H1 (cell line): ENCODE measurements at regions not wholly inside any gene's neighbourhood (a gene's known extent, or its start where the extent isn't known, plus 50 kb on each side); places are given as distances from the start of the nearest gene placed in this dataset.

ENCODE experiments used
- CTCF ChIA-PET: fragments of 300-600 bp; sonication (Branson Sonifier 250); formaldehyde crosslinking; loops from one replicate; lab custom pipeline; 2021; ENCODE audit not compliant: partially characterized antibody; lab: Charles Lee
- POLR2A ChIA-PET: fragments of 300-600 bp; sonication (Branson Sonifier 250); formaldehyde crosslinking; loops from one replicate; lab custom pipeline; 2021; ENCODE audit warnings: inconsistent platforms; ENCODE audit not compliant: partially characterized antibody; lab: Charles Lee
- DNase-seq, 2 experiments: peaks; one replicate each; pipeline versions ENCODE4 v3.0.0 to v3.0.0-alpha.2; 2010 to 2022; ENCODE audit warnings: low spot score in 2 of 2, low read depth in 1 of 2, mixed read lengths in 1 of 2
- FAIRE-seq: peaks from 2 replicates; lab custom pipeline; 2011; peaks lifted over from hg19 to GRCh38; lab: Jason Lieb, UNC
- H2AFZ ChIP-seq: 2 replicates; pipeline ENCODE4 v1.8.1; 2012; ENCODE audit warnings: low read length, inconsistent platforms
- H2AK5ac ChIP-seq: 2 replicates; pipeline ENCODE4 v1.6.1; 2013; ENCODE audit warnings: low read depth, low read length
- H2BK120ac ChIP-seq: replicated peaks from 2 replicates; pipeline ENCODE3; 2013; ENCODE audit warnings: low read depth, low read length, inconsistent platforms
- H2BK12ac ChIP-seq: 2 replicates; pipeline ENCODE4 v1.6.1; 2013; ENCODE audit warnings: low read depth, low read length
- H2BK15ac ChIP-seq: 2 replicates; pipeline ENCODE4 v1.6.1; 2013; ENCODE audit warnings: low read length
- H2BK20ac ChIP-seq: 2 replicates; pipeline ENCODE4 v1.6.1; 2013; ENCODE audit warnings: low read length
- H2BK5ac ChIP-seq: 2 replicates; pipeline ENCODE4 v1.6.1; 2013; ENCODE audit warnings: low read depth, low read length
- H3K14ac ChIP-seq: 2 replicates; pipeline ENCODE4 v1.6.1; 2013; ENCODE audit warnings: inconsistent platforms; ENCODE audit not compliant: insufficient read length
- H3K18ac ChIP-seq: 2 replicates; pipeline ENCODE4 v1.6.1; 2013; ENCODE audit warnings: low read length; ENCODE audit errors: extremely low read depth
- H3K23ac ChIP-seq: 2 replicates; pipeline ENCODE4 v1.6.1; 2013; ENCODE audit warnings: inconsistent platforms; ENCODE audit not compliant: insufficient read length
- H3K23me2 ChIP-seq: 2 replicates; pipeline ENCODE4 v1.6.1; 2013; ENCODE audit warnings: low read depth, low read length
- H3K27ac ChIP-seq: 2 replicates; pipeline ENCODE4 v1.6.1; 2011; ENCODE audit warnings: low read depth, low read length, inconsistent platforms
- H3K27me3 ChIP-seq, 4 experiments: replicated peaks in 1 of 4; 1 replicate in 1 of 4; 2 replicates in 3 of 4; pipeline versions ENCODE4 v1.6.1 to v1.8.1; 2011 to 2013; ENCODE audit warnings: low read length in 3 of 4, mild to moderate bottlenecking in 3 of 4, inconsistent platforms in 2 of 4, mixed read lengths in 2 of 4, moderate library complexity in 1 of 4; ENCODE audit not compliant: control insufficient read depth in 3 of 4, insufficient read depth in 3 of 4; ENCODE audit errors: extremely low read depth in 1 of 4
- H3K36me3 ChIP-seq, 4 experiments: 2 replicates each; pipeline versions ENCODE4 v1.6.1 to v1.8.1; 2011 to 2013; ENCODE audit warnings: mild to moderate bottlenecking in 4 of 4, low read length in 3 of 4, moderate library complexity in 2 of 4, control low read depth in 1 of 4, inconsistent platforms in 1 of 4; ENCODE audit not compliant: insufficient read depth in 4 of 4, control insufficient read depth in 2 of 4
- H3K4ac ChIP-seq: replicated peaks from 2 replicates; pipeline ENCODE3; 2013; ENCODE audit warnings: low read length, low read depth, mixed read lengths, inconsistent platforms; ENCODE audit not compliant: insufficient read length
- H3K4me1 ChIP-seq, 4 experiments: replicated peaks in 1 of 4; 1 replicate in 1 of 4; 2 replicates in 3 of 4; pipeline versions ENCODE4 v1.6.1 to v1.8.1; 2011 to 2013; ENCODE audit warnings: low read length in 3 of 4, inconsistent platforms in 2 of 4, mixed read lengths in 1 of 4; ENCODE audit not compliant: insufficient read depth in 4 of 4, control insufficient read depth in 3 of 4
- H3K4me2 ChIP-seq, 2 experiments: 2 replicates each; pipeline versions ENCODE4 v1.6.1 to v1.8.1; 2011 to 2013; ENCODE audit warnings: low read depth in 2 of 2, low read length in 2 of 2, control low read depth in 1 of 2, inconsistent platforms in 1 of 2, mild to moderate bottlenecking in 1 of 2; ENCODE audit not compliant: insufficient read depth in 1 of 2
- H3K4me3 ChIP-seq, 4 experiments: fragments of 200-600, 300-600 bp in 1 of 4; sonication (generic), shearing (Covaris generic), sonication (Bioruptor Twin) in 1 of 4; 2 replicates each; pipeline versions ENCODE4 v1.5.1 to v1.8.1; 2011 to 2016; ENCODE audit warnings: low read length in 4 of 4, low read depth in 3 of 4, control low read depth in 2 of 4, inconsistent platforms in 2 of 4, mild to moderate bottlenecking in 2 of 4, mixed read lengths in 1 of 4, moderate library complexity in 1 of 4; ENCODE audit not compliant: insufficient read depth in 2 of 4; ENCODE audit errors: extremely low read depth in 1 of 4
- H3K56ac ChIP-seq: replicated peaks from 2 replicates; pipeline ENCODE3; 2013; ENCODE audit warnings: low read depth, mild to moderate bottlenecking, mixed read lengths, low read length, inconsistent platforms; ENCODE audit not compliant: insufficient read length
- H3K79me1 ChIP-seq: 2 replicates; pipeline ENCODE4 v1.6.1; 2013; ENCODE audit warnings: low read depth, low read length, control low read depth
- H3K79me2 ChIP-seq, 2 experiments: 2 replicates each; pipeline versions ENCODE4 v1.6.1 to v1.8.1; 2012 to 2013; ENCODE audit warnings: low read length in 2 of 2, mild to moderate bottlenecking in 2 of 2, inconsistent platforms in 1 of 2; ENCODE audit not compliant: insufficient read depth in 2 of 2, control insufficient read depth in 1 of 2
- H3K9ac ChIP-seq, 4 experiments: replicated peaks in 1 of 4; 1 replicate in 1 of 4; 2 replicates in 3 of 4; pipeline versions ENCODE4 v1.6.1 to v1.8.1; 2011 to 2013; ENCODE audit warnings: low read depth in 3 of 4, low read length in 3 of 4, control low read depth in 2 of 4, mild to moderate bottlenecking in 2 of 4, moderate library complexity in 2 of 4, inconsistent platforms in 1 of 4; ENCODE audit errors: extremely low read depth in 1 of 4
- H3K9me3 ChIP-seq, 2 experiments: 2 replicates each; pipeline versions ENCODE4 v1.6.1 to v1.8.1; 2012 to 2013; ENCODE audit warnings: mild to moderate bottlenecking in 2 of 2, moderate library complexity in 2 of 2, control low read depth in 1 of 2, inconsistent platforms in 1 of 2, low read depth in 1 of 2, low read length in 1 of 2, mixed read lengths in 1 of 2; ENCODE audit not compliant: insufficient read depth in 2 of 2
- H4K20me1 ChIP-seq, 2 experiments: replicated peaks in 1 of 2; 2 replicates each; pipeline versions ENCODE3 to v1.8.1; 2011 to 2013; ENCODE audit warnings: inconsistent platforms in 2 of 2, low read length in 2 of 2, mild to moderate bottlenecking in 1 of 2; ENCODE audit not compliant: insufficient read depth in 2 of 2, control insufficient read depth in 1 of 2
- H4K5ac ChIP-seq: 2 replicates; pipeline ENCODE4 v1.6.1; 2013; ENCODE audit warnings: low read length, low read depth, mixed read lengths, inconsistent platforms; ENCODE audit not compliant: insufficient read length
- H4K8ac ChIP-seq: 2 replicates; pipeline ENCODE4 v1.8.0; 2013; ENCODE audit warnings: mild to moderate bottlenecking, moderate library complexity, low read length, inconsistent platforms; ENCODE audit not compliant: insufficient read depth; ENCODE audit errors: extremely low read depth
- H4K91ac ChIP-seq: replicated peaks from 2 replicates; pipeline ENCODE3; 2013; ENCODE audit warnings: low read length, mixed read lengths, inconsistent platforms; ENCODE audit not compliant: insufficient read length
- ATF3 ChIP-seq: IDR thresholded peaks from 2 replicates; pipeline ENCODE4 v1.6.1; 2011; ENCODE audit warnings: low read depth, mild to moderate bottlenecking, low read length; ENCODE audit not compliant: insufficient read depth
- BCL11A ChIP-seq, 2 experiments: IDR thresholded peaks; one replicate each; pipeline ENCODE4 v1.6.1; 2011; ENCODE audit warnings: low read depth in 2 of 2, low read length in 2 of 2, mild to moderate bottlenecking in 2 of 2
- CTBP2 ChIP-seq: IDR thresholded peaks from 2 replicates; pipeline ENCODE4 v1.7.0; 2011; ENCODE audit warnings: borderline replicate concordance, mild to moderate bottlenecking, moderate library complexity, mixed read lengths, low read length; ENCODE audit not compliant: insufficient read depth, insufficient read length
- ZNF274 ChIP-seq: IDR thresholded peaks from 2 replicates; pipeline ENCODE4 v1.7.0; 2012; ENCODE audit warnings: low read length, borderline replicate concordance; ENCODE audit errors: extremely low read depth
- WGBS, 2 experiments: shearing (Covaris generic) in 1 of 2; methylation state at CpG; one replicate each; pipeline versions ENCODE4 v1.1.6 to v1.1.7; 2013 to 2015; ENCODE audit warnings: low lambda C conversion rate in 2 of 2, mixed read lengths in 2 of 2, inconsistent platforms in 1 of 2, low coverage in 1 of 2, missing lambda C conversion rate in 1 of 2; ENCODE audit not compliant: insufficient replicate concordance in 2 of 2, insufficient coverage in 1 of 2, insufficient read length in 1 of 2; ENCODE audit errors: extremely low coverage in 1 of 2, missing lambda C conversion rate in 1 of 2; 5-methylcytosine and 5-hydroxymethylcytosine counted together
- TF ChIP-seq, protein P1 (sequence below): IDR thresholded peaks from 2 replicates; pipeline ENCODE4 v1.6.1; 2012; ENCODE audit warnings: low read length, inconsistent platforms

DNA sequence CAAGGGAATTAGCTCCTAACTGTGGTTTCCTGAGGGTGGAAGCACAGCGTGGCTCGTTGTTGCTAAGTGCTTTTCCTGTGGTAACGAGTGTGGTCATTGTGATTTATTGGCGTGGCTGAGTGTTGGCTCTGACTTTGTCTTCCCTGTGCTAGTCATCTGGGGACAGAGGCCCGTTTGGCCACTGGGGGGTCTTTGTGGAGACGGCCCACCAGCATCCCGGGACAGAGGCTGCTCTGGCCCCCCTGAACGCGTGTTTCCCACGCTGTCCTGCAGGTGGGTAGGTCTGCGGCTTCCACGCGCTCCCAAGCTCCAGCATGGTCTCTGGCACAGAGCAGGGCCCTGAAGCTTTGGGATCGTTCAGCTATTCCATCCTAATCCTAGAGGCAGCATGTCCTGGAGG, 1040.0 kb downstream of the TBC1D22A start:
- no peak overlapping the region for H2BK12ac ChIP-seq
- H2BK5ac ChIP-seq: no peak overlapping the region
- no peak overlapping the region for H3K18ac ChIP-seq
- 87% methylated on average over 14 of the region's 14 CpGs; no CpG with 5 or more reads in 1 of the 2 experiments for WGBS, 2 experiments
- DNase-seq: no peak
- H4K20me1 ChIP-seq: no peaks in the 10 kb centered on the region
- no peak overlapping the region for H2BK120ac ChIP-seq
- no peaks in the 10 kb centered on the region for H3K36me3 ChIP-seq
- no peak overlapping the region for H2AK5ac ChIP-seq
- H3K23me2 ChIP-seq: no peaks in the 10 kb centered on the region
- no peak overlapping the region for H3K4me3 ChIP-seq
- H3K4me1 ChIP-seq: peaks cover 0 to 3% (median 0%) of the 10 kb centered on the region in 4 experiments; a peak in 1 of 7 replicates
- H3K9ac ChIP-seq: no peak overlapping the region
- H3K4ac ChIP-seq: no peak overlapping the region
- H3K79me1 ChIP-seq: no peaks in the 10 kb centered on the region
- no peak overlapping the region for H3K23ac ChIP-seq
- H4K8ac ChIP-seq: no peak overlapping the region
- no peak overlapping the region for H2BK20ac ChIP-seq
- H2BK15ac ChIP-seq: no peak overlapping the region
- TF ChIP-seq ZNF274 (no peak), BCL11A (IDR thresholded peaks at IDR 0.05; ENCODE audit: low read depth in 2 of 2, low read length in 2 of 2) (no peak), CTBP2 (no peak), ATF3 (no peak)
- TF ChIP-seq, protein P1, sequence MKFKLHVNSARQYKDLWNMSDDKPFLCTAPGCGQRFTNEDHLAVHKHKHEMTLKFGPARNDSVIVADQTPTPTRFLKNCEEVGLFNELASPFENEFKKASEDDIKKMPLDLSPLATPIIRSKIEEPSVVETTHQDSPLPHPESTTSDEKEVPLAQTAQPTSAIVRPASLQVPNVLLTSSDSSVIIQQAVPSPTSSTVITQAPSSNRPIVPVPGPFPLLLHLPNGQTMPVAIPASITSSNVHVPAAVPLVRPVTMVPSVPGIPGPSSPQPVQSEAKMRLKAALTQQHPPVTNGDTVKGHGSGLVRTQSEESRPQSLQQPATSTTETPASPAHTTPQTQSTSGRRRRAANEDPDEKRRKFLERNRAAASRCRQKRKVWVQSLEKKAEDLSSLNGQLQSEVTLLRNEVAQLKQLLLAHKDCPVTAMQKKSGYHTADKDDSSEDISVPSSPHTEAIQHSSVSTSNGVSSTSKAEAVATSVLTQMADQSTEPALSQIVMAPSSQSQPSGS: no peak
- no peak overlapping the region for H4K91ac ChIP-seq
- peaks cover 0 to 2% (median 0%) of the 10 kb centered on the region in 4 experiments; a peak in 1 of 7 replicates for H3K27me3 ChIP-seq
- FAIRE-seq: no peak
- peak overlapping the region; percentile 84; the same call in 1 of the 2 replicates for H2AFZ ChIP-seq
- no peak overlapping the region for H3K56ac ChIP-seq
- POLR2A ChIA-PET: no interaction called here
- no peaks in the 10 kb centered on the region for H3K79me2 ChIP-seq
- no peak overlapping the region for H3K27ac ChIP-seq
- H3K4me2 ChIP-seq: no peak overlapping the region
- CTCF ChIA-PET: interaction anchor here (0.5 kb wide), 1 partner anchor 52 kb away, joined by 3 read pairs; no protein-coding TSS in a partner anchor
- no peaks in the 10 kb centered on the region for H3K9me3 ChIP-seq
- H4K5ac ChIP-seq: no peak overlapping the region
- no peak overlapping the region for H3K14ac ChIP-seq
